HCT116 (cell line): ENCODE measurements at regions not wholly inside any gene's neighbourhood (a gene's known extent, or its start where the extent isn't known, plus 50 kb on each side); places are given as distances from the start of the nearest gene placed in this dataset.

Experiments
- ATAC-seq: fragments of 200-7000 bp; cut with Tn5 transposase; 2 replicates; pipeline ENCODE4 v1.9.1; 2020; ENCODE audit warnings: mild to moderate bottlenecking, moderate library complexity
- BruUV-seq: library from RNA; stranded (reverse); fragments of 400-500 nt; replicated peaks from 2 replicates; lab custom pipeline; 2021; lab: Mats Ljungman, UMichigan
- CTCF ChIA-PET: fragments of 300-600 bp; sonication (Branson Sonifier 250); formaldehyde crosslinking; loops from one replicate; lab custom pipeline; 2021; ENCODE audit warnings: antibody characterized with exemption; lab: Charles Lee
- POLR2A ChIA-PET: fragments of 300-600, 350-600 bp; sonication (Branson Sonifier 250); formaldehyde crosslinking; loops from one replicate; lab custom pipeline; 2021; ENCODE audit warnings: antibody characterized with exemption; lab: Charles Lee
- RAD21 ChIA-PET, 2 experiments: fragments of 300-600 bp; sonication (Branson Sonifier 250); formaldehyde crosslinking; loops; one replicate each; lab custom pipeline; 2023; ENCODE audit warnings: low total read pairs in 2 of 2; ENCODE audit not compliant: uncharacterized antibody in 2 of 2, unreplicated experiment in 2 of 2, low non-redundant PET in 1 of 2; lab: Charles Lee
- DNase-seq: peaks from one replicate; pipeline ENCODE4 v3.0.0-alpha.2; 2010; ENCODE audit warnings: low read depth, low spot score
- H2AFZ ChIP-seq: fragments of 200-600 bp; shearing (Covaris generic), sonication (generic); 2 replicates; pipeline ENCODE4 v1.6.1; 2017; ENCODE audit warnings: low read depth, mixed run types, mixed read lengths, antibody characterized with exemption, low read length; ENCODE audit not compliant: poor library complexity, severe bottlenecking
- H3K27ac ChIP-seq: 2 replicates; pipeline ENCODE4 v1.5.1; 2012; ENCODE audit warnings: low read depth, low read length
- H3K27me3 ChIP-seq: fragments of 200-600 bp; sonication (generic); 2 replicates; pipeline ENCODE4 v1.6.1; 2016; ENCODE audit warnings: mixed run types, low read length, mixed read lengths; ENCODE audit not compliant: insufficient read depth
- H3K36me3 ChIP-seq, 2 experiments: fragments of 200-500 bp in 1 of 2; fragments of 200-600 bp in 1 of 2; sonication (Bioruptor generic) in 1 of 2; sonication (generic) in 1 of 2; 2 replicates each; pipeline versions ENCODE4 v1.5.1 to v1.6.1; 2014 to 2016; ENCODE audit warnings: low read length in 2 of 2, inconsistent platforms in 1 of 2, mixed read lengths in 1 of 2, mixed run types in 1 of 2; ENCODE audit not compliant: insufficient read depth in 2 of 2, control insufficient read depth in 1 of 2
- H3K4me1 ChIP-seq, 2 experiments: fragments of 200-600 bp in 1 of 2; sonication (generic) in 1 of 2; 2 replicates each; pipeline versions ENCODE4 v1.5.1 to v1.6.1; 2012 to 2017; ENCODE audit warnings: low read length in 2 of 2, inconsistent platforms in 1 of 2, mild to moderate bottlenecking in 1 of 2, mixed read lengths in 1 of 2, mixed run types in 1 of 2, moderate library complexity in 1 of 2; ENCODE audit not compliant: insufficient read depth in 2 of 2, control insufficient read depth in 1 of 2
- H3K4me2 ChIP-seq: fragments of 200-600 bp; sonication (generic); 2 replicates; pipeline ENCODE4 v1.6.1; 2017; ENCODE audit warnings: mixed run types, low read length, mixed read lengths
- H3K4me3 ChIP-seq, 2 experiments: fragments of 200-600 bp in 1 of 2; sonication (generic) in 1 of 2; replicated peaks in 1 of 2; 2 replicates each; pipeline ENCODE4 v1.5.1; 2011 to 2016; ENCODE audit warnings: low read length in 2 of 2, control low read depth in 1 of 2, low read depth in 1 of 2, mild to moderate bottlenecking in 1 of 2, mixed read lengths in 1 of 2, mixed run types in 1 of 2
- H3K79me2 ChIP-seq: fragments of 200-600 bp; sonication (generic); 2 replicates; pipeline ENCODE4 v1.6.1; 2017; ENCODE audit warnings: mild to moderate bottlenecking, mixed run types, low read length, moderate library complexity, mixed read lengths; ENCODE audit not compliant: insufficient read depth
- H3K9ac ChIP-seq: fragments of 200-600 bp; sonication (generic); 2 replicates; pipeline ENCODE4 v1.6.1; 2016; ENCODE audit warnings: low read length, mixed read lengths
- H3K9me2 ChIP-seq: fragments of 200-600 bp; sonication (generic), shearing (Covaris generic); 2 replicates; pipeline ENCODE4 v1.6.1; 2017; ENCODE audit warnings: mixed run types, mild to moderate bottlenecking, moderate library complexity; ENCODE audit not compliant: insufficient read depth
- H3K9me3 ChIP-seq, 2 experiments: fragments of 200-500 bp in 1 of 2; fragments of 200-600 bp in 1 of 2; sonication (Bioruptor generic) in 1 of 2; sonication (generic) in 1 of 2; 2 replicates each; pipeline ENCODE4 v1.6.1; 2014 to 2017; ENCODE audit warnings: low read length in 2 of 2, mixed read lengths in 2 of 2, inconsistent platforms in 1 of 2, low read depth in 1 of 2, mild to moderate bottlenecking in 1 of 2, mixed run types in 1 of 2, moderate library complexity in 1 of 2; ENCODE audit not compliant: control insufficient read depth in 1 of 2, insufficient read depth in 1 of 2
- H4K20me1 ChIP-seq: fragments of 200-600 bp; sonication (generic), shearing (Covaris generic); 2 replicates; pipeline ENCODE4 v1.6.1; 2017; ENCODE audit warnings: mixed run types, mild to moderate bottlenecking, moderate library complexity; ENCODE audit not compliant: insufficient read depth
- ATF3 ChIP-seq: IDR thresholded peaks from 2 replicates; pipeline ENCODE4 v1.6.1; 2012
- POLR2AphosphoS5 ChIP-seq: IDR thresholded peaks from 2 replicates; pipeline ENCODE4 v1.6.1; 2011; ENCODE audit warnings: mild to moderate bottlenecking, low read depth, low read length, moderate library complexity
- RAD21 ChIP-seq: IDR thresholded peaks from 2 replicates; pipeline ENCODE4 v1.6.1; 2012; ENCODE audit warnings: low read depth, mild to moderate bottlenecking
- REST ChIP-seq: IDR thresholded peaks from 2 replicates; pipeline ENCODE4 v1.6.1; 2012; ENCODE audit warnings: low read depth
- TCF7L2 ChIP-seq: IDR thresholded peaks from 2 replicates; pipeline ENCODE4 v1.7.0; 2011; ENCODE audit warnings: borderline replicate concordance, inconsistent platforms; ENCODE audit not compliant: insufficient read depth, insufficient read length; ENCODE audit errors: extremely low read depth
- ZFX ChIP-seq: fragments of 450-650 bp; IDR thresholded peaks from 2 replicates; pipeline ENCODE4 v1.6.1; 2017
- ZNF274 ChIP-seq: fragments of 200-500 bp; sonication (Bioruptor generic); IDR thresholded peaks from 2 replicates; pipeline ENCODE4 v1.6.1; 2014; ENCODE audit warnings: mild to moderate bottlenecking, low read depth, low read length, inconsistent platforms
- intact Hi-C: fragments of 100-400 bp; cut with micrococcal nuclease; formaldehyde crosslinking; loops from 2 replicates; pipeline ENCODE4 v1.10.0; 2022

GRCh38 chr1:199301472-199302217 is 662.8 kb downstream of the PTPRC start:
- no peaks in the 10 kb centered on the region for H3K36me3 ChIP-seq
- H2AFZ ChIP-seq, result no peak overlapping the region
- H3K79me2 ChIP-seq, result no peaks in the 10 kb centered on the region
- RAD21 ChIA-PET, result no interaction called here
- intact Hi-C loops, result no loop called here
- no TSS peak for BruUV-seq
- H3K9ac ChIP-seq, result no peak overlapping the region
- no peaks in the 10 kb centered on the region for H4K20me1 ChIP-seq
- no peak for TF ChIP-seq RAD21
- no peak for TF ChIP-seq REST
- no peak for TF ChIP-seq ZNF274
- TF ChIP-seq TCF7L2, result no peak
- no peak for TF ChIP-seq ZFX
- TF ChIP-seq POLR2AphosphoS5, result no peak
- TF ChIP-seq ATF3, result no peak
- TF ChIP-seq, all 23 proteins: peak for 0
- H3K4me1 ChIP-seq, result peaks cover 7 to 8% of the 10 kb centered on the region in 2 experiments; a peak in 3 of 4 replicates
- DNase-seq (no peak), ATAC-seq (no peak)
- H3K9me2 ChIP-seq, result no peaks in the 10 kb centered on the region
- H3K4me2 ChIP-seq, result no peak overlapping the region
- H3K27ac ChIP-seq, result no peak overlapping the region
- ChIA-PET POLR2A (no interaction called here), CTCF (no interaction called here)
- H3K9me3 ChIP-seq, result no peaks in the 10 kb centered on the region
- H3K4me3 ChIP-seq, result no peak overlapping the region
- H3K27me3 ChIP-seq, result no peaks in the 10 kb centered on the region
